Loucy (cell line): ENCODE measurements at regions not wholly inside any gene's neighbourhood (a gene's known extent, or its start where the extent isn't known, plus 50 kb on each side); places are given as distances from the start of the nearest gene placed in this dataset.

Source experiments
- CTCF ChIP-seq: fragments of 200-600 bp; sonication (generic); conservative IDR thresholded peaks from 2 replicates; pipeline ENCODE4 v1.5.1; 2014; ENCODE audit warnings: mild to moderate bottlenecking, antibody characterized with exemption, low read length
- EZH2phosphoT487 ChIP-seq: fragments of 200-600 bp; IDR thresholded peaks from 2 replicates; pipeline ENCODE4 v1.6.1; 2018; ENCODE audit warnings: antibody characterized with exemption, mild to moderate bottlenecking, moderate library complexity, borderline replicate concordance

- TF ChIP-seq CTCF (no peak), EZH2phosphoT487 (no peak)
Observed at GRCh38 chrX:45771560-45772340, 571.1 kb upstream of the DIPK2B start.
